ENCODE measurements at regions not wholly inside any gene's neighbourhood (a gene's known extent, or its start where the extent isn't known, plus 50 kb on each side); places are given as distances from the start of the nearest gene placed in this dataset.

GRCh38 chr14:30786701-30787100 is 87.7 kb upstream of the COCH start:
- DNase-seq (ENCODE audit: low read depth), result no peak

GRCh38 chr14:30790827-30791226 is 83.5 kb upstream of the COCH start:
- peak; percentile 13 for DNase-seq (ENCODE audit: low read depth)

GRCh38 chr14:30791522-30792351 is 82.6 kb upstream of the COCH start:
- DNase-seq (ENCODE audit: low read depth), result no peak

GRCh38 chr14:30796707-30797106 is 77.7 kb upstream of the COCH start:
- DNase-seq (ENCODE audit: low read depth), result no peak

GRCh38 chr14:30798516-30798915 is 75.8 kb upstream of the COCH start:
- DNase-seq (ENCODE audit: low read depth), result no peak

- DNase-seq (ENCODE audit: low read depth), result no peak
Observed at GRCh38 chr14:30798961-30799360, 75.4 kb upstream of the COCH start.

- DNase-seq (ENCODE audit: low read depth), result no peak
Observed at GRCh38 chr14:30799933-30800332, 74.4 kb upstream of the COCH start.

GRCh38 chr14:30803185-30803584 is 71.2 kb upstream of the COCH start:
- DNase-seq (ENCODE audit: low read depth), result no peak

- DNase-seq (ENCODE audit: low read depth), result no peak
Observed at GRCh38 chr14:30805284-30805683, 69.1 kb upstream of the COCH start.

GRCh38 chr14:30808576-30808975 is 65.8 kb upstream of the COCH start:
- DNase-seq (ENCODE audit: low read depth), result peak; percentile 21

- no peak for DNase-seq (ENCODE audit: low read depth)
Observed at GRCh38 chr14:30813216-30813615, 61.1 kb upstream of the COCH start.

- no peak for DNase-seq (ENCODE audit: low read depth)
Observed at GRCh38 chr14:30820674-30821073, 53.7 kb upstream of the COCH start.

- DNase-seq (ENCODE audit: low read depth), result no peak
Observed at GRCh38 chr14:30822080-30822571, 52.2 kb upstream of the COCH start.
